SJCRH30 (cell line): ENCODE measurements at regions not wholly inside any gene's neighbourhood (a gene's known extent, or its start where the extent isn't known, plus 50 kb on each side); places are given as distances from the start of the nearest gene placed in this dataset.
A peak's percentile ranks its signal among the peaks of the same experiment; 100 is the strongest.
"Not testable (repeated sequence)": the region's sequence is repeated elsewhere in the genome, so short reads cannot be mapped to it uniquely, and the experiment has no call there.

ENCODE experiments used
- DNase-seq, 2 experiments: peaks; one replicate each; pipeline ENCODE4 v3.0.0-alpha.2; 2015 to 2020
- H3K27ac ChIP-seq: fragments of 250-450 bp; sonication (Bioruptor Pico); 2 replicates; pipeline ENCODE4 v1.5.1; 2020; ENCODE audit warnings: mild to moderate bottlenecking, moderate library complexity
- H3K27me3 ChIP-seq: fragments of 250-450 bp; sonication (Bioruptor Pico); 2 replicates; pipeline ENCODE4 v1.5.1; 2020; ENCODE audit warnings: mild to moderate bottlenecking, moderate library complexity
- H3K36me3 ChIP-seq: fragments of 250-450 bp; sonication (Bioruptor Pico); 2 replicates; pipeline ENCODE4 v1.5.1; 2020; ENCODE audit warnings: mild to moderate bottlenecking, moderate library complexity
- H3K4me1 ChIP-seq: fragments of 250-450 bp; sonication (Bioruptor Pico); 2 replicates; pipeline ENCODE4 v1.5.1; 2020; ENCODE audit warnings: mild to moderate bottlenecking, moderate library complexity
- H3K4me3 ChIP-seq: fragments of 250-450 bp; sonication (Bioruptor Pico); 2 replicates; pipeline ENCODE4 v1.5.1; 2020; ENCODE audit warnings: mild to moderate bottlenecking, moderate library complexity
- H3K9me3 ChIP-seq: fragments of 250-450 bp; sonication (Bioruptor Pico); replicated peaks from 2 replicates; pipeline ENCODE4 v1.5.1; 2020; ENCODE audit warnings: mild to moderate bottlenecking, moderate library complexity

DNA sequence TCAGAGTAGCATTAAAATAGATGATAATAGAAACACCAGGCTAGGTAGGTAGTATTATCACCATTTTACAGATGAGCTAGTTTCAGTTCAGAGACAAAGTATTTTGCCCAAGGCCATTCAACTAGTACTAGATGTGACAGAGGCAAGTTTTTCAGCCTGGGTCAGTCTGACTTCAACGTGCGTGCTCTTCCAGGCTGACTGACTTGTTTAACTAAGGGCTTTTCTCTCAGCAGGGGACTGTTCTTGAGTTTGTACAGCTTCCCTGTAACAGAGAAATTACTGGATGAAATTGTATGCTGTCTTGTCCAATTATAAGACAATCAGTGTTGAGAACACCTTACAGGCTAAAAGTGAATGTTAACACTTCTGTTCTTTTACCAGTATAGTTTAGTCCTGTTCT, 333.5 kb upstream of the MAN1A1 start:
- no peaks in the 10 kb centered on the region for H3K36me3 ChIP-seq
- no peaks in the 10 kb centered on the region for H3K27me3 ChIP-seq

DNA sequence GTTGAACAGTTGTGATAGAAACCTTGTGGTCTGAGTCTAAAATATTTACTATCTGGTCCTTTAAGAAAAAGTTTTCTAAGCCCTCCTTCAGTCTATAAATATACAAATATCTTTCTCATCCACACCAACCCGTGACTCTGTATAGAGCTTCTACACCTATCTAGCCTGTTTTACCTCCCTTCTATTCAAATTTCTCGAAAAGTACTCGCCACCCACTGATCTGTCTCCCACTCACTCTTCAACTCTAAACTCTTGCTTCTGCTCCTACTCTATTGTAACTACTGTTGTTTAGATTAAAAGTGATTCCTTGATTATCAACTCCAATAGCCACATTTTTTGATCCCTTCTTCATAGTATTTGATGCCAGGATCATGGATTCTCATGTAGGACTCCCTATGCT, 329.4 kb upstream of the MAN1A1 start:
- no peaks in the 10 kb centered on the region for H3K4me1 ChIP-seq
- no peaks in the 10 kb centered on the region for H3K9me3 ChIP-seq

More for the DNA sequence above, 333.5 kb upstream of the MAN1A1 start:
- no peak overlapping the region for H3K4me3 ChIP-seq
- H3K4me1 ChIP-seq: no peaks in the 10 kb centered on the region
- H3K9me3 ChIP-seq: no peaks in the 10 kb centered on the region
- no peak for DNase-seq
- no peak overlapping the region for H3K27ac ChIP-seq

DNA sequence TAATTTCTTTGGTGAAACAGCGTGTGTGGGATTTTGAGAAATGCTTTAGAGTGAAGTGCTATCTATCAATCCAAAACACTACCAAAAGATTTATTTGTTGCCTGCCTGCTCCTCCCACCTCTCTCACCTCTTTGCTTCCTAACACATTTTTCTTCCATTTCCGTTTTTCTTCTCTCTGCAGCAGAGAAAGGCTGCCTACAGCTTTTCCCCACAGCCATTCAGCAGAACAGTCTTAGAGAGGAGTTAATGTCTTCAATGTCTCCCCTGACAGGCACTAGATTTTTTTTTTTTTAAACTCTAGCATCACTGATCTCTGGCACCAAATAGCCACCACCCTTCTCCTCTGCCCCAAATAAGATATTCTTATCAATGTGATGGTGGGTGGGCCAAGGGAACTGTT, 327.8 kb upstream of the MAN1A1 start:
- H3K27ac ChIP-seq: no peak overlapping the region
- DNase-seq: no peak
- H3K4me1 ChIP-seq: no peaks in the 10 kb centered on the region
- H3K9me3 ChIP-seq: no peaks in the 10 kb centered on the region
- H3K36me3 ChIP-seq: no peaks in the 10 kb centered on the region
- H3K27me3 ChIP-seq: no peaks in the 10 kb centered on the region
- H3K4me3 ChIP-seq: no peak overlapping the region

More for the DNA sequence above, 329.4 kb upstream of the MAN1A1 start:
- no peaks in the 10 kb centered on the region for H3K36me3 ChIP-seq
- DNase-seq: no peak
- no peak overlapping the region for H3K4me3 ChIP-seq
- no peak overlapping the region for H3K27ac ChIP-seq
- H3K27me3 ChIP-seq: no peaks in the 10 kb centered on the region

DNA sequence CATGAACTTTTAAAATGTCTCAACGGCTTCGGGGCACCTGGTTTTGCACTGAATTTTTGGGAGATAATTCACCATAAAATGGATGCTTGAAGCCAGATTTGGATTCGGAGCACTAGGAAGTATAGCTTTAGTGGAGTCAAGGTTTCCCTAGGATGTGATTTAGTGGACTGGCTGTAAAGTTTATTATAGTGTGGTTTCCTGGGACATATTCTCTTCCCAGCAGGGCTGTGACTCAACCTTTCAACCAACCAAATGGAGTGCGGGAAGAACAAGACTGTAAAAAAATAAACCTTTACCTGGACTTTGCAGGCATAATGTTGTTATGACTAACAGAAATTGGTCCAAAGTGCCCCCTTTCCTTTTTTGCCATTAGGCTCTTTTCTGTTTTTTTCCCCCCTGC, 327.4 kb upstream of the MAN1A1 start:
- no peak overlapping the region for H3K4me3 ChIP-seq
- no peaks in the 10 kb centered on the region for H3K9me3 ChIP-seq
- DNase-seq: no peak
- no peaks in the 10 kb centered on the region for H3K36me3 ChIP-seq
- H3K4me1 ChIP-seq: no peaks in the 10 kb centered on the region
- H3K27ac ChIP-seq: no peak overlapping the region
- no peaks in the 10 kb centered on the region for H3K27me3 ChIP-seq

DNA sequence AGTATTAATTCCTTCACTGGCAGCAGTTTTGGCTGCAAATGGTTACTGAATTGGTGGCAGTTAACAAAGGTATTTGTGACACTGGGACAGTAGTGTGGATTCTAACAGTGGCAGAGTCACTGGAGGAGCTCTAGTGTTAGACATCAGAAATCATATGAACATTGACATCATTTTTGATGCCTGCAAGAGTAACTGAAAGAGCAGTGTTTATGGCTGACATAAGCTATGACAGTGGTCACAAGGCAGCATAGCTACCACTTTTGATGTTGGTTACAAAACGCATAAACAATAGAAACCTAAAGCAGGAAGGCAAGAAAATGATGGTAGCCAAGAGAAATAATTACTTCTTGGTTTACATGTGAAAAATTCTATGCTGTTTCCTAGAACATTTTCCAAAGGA, 326.7 kb upstream of the MAN1A1 start:
- Histone ChIP-seq H3K27ac (no peak overlapping the region), H3K9me3 (no peaks in the 10 kb centered on the region), H3K27me3 (no peaks in the 10 kb centered on the region), H3K4me3 (no peak overlapping the region), H3K36me3 (no peaks in the 10 kb centered on the region), H3K4me1 (peaks cover 3% of the 10 kb centered on the region; the same call in 1 of the 2 replicates)
- DNase-seq: no peak

DNA sequence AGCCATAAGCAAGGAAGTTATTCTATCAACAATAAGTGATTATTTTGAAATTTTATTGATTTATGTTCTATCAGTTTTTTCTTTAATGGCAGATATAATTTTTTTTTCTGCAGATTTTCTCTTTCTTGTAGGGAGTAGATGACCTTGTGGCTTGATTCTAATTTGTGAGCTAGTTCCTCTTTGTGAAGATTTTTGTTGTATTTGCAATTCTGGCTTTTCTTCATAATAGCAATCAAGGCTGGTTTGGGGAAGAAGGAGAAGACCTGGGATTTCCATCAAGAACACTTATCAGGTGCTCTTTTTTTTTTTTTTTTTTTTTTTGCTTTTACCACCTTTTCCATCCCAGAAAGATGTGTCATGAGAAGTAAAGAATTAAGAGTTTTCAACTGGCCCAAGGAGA, 324.2 kb upstream of the MAN1A1 start:
- Histone ChIP-seq H3K4me1 (peaks cover 7% of the 10 kb centered on the region), H3K9me3 (no peaks in the 10 kb centered on the region), H3K27ac (no peak overlapping the region), H3K27me3 (no peaks in the 10 kb centered on the region), H3K4me3 (no peak overlapping the region), H3K36me3 (no peaks in the 10 kb centered on the region)
- no peak for DNase-seq

DNA sequence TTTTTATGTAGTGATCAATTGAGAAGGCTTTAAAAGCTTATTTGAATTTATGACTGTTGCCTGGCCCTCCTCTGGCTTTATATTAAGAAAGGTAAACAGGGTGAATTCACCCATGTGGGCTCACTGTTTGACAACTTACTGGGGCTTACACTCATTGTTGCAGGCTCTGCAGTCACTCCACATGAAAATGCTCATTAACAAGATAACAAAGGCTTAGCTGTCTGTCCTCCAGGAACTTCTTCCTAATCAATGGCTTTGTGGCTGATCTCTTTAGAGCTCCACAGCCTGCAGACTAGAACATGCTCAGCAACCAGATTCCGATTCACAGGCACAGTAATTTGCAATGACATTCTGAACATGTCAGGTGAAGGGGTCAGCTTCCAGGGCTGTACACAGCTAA, 323.2 kb upstream of the MAN1A1 start:
- H3K4me1 ChIP-seq: peaks cover 7% of the 10 kb centered on the region
- no peak overlapping the region for H3K4me3 ChIP-seq
- H3K27me3 ChIP-seq: no peaks in the 10 kb centered on the region
- no peak for DNase-seq
- H3K36me3 ChIP-seq: no peaks in the 10 kb centered on the region
- H3K27ac ChIP-seq: no peak overlapping the region
- no peaks in the 10 kb centered on the region for H3K9me3 ChIP-seq

DNA sequence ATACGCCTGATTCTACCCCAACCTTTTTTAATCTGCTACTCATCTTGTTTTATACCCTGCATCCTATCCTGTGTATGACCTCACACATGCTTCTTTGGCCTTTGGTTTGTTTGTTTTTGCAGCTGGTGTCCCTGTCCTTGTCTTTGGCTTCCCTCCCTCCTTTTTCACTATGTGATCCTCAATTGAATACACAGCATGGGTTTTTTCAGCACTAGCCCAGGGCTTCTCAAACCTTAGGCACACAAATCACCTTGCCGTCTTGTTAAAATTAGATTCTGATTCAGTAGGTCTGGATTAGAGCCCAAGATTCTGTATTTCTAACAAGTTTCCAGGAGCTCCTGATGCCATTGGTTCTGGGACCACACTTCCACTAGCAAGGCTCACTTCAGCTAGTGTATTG, 321.5 kb upstream of the MAN1A1 start:
- Histone ChIP-seq H3K27ac (no peak overlapping the region), H3K4me3 (no peak overlapping the region), H3K4me1 (peaks cover 7% of the 10 kb centered on the region), H3K36me3 (no peaks in the 10 kb centered on the region), H3K9me3 (no peaks in the 10 kb centered on the region), H3K27me3 (no peaks in the 10 kb centered on the region)
- peak; percentile 23 to 51 for DNase-seq

DNA sequence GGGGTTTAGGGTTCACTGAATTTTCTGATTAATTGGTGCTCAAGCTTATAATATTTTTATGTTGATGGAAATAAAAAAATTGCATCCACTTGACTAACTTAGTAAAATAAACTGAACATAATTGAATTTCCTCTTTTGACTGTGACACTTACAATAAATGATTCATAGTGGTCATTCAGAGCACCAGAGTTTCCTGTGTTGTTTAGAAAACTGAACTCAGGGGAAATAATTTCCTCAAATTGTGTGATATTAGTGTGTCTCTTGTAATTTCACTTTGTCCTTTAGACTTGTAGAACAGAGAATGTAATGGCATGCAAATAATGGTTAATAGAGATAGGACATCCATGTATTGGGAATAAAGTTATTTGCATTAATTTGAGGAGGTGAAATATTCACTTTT, 319.7 kb upstream of the MAN1A1 start:
- no peak for DNase-seq
- H3K9me3 ChIP-seq: no peaks in the 10 kb centered on the region
- H3K36me3 ChIP-seq: no peaks in the 10 kb centered on the region
- no peaks in the 10 kb centered on the region for H3K27me3 ChIP-seq
- no peak overlapping the region for H3K4me3 ChIP-seq
- no peak overlapping the region for H3K27ac ChIP-seq
- peaks cover 7% of the 10 kb centered on the region for H3K4me1 ChIP-seq

DNA sequence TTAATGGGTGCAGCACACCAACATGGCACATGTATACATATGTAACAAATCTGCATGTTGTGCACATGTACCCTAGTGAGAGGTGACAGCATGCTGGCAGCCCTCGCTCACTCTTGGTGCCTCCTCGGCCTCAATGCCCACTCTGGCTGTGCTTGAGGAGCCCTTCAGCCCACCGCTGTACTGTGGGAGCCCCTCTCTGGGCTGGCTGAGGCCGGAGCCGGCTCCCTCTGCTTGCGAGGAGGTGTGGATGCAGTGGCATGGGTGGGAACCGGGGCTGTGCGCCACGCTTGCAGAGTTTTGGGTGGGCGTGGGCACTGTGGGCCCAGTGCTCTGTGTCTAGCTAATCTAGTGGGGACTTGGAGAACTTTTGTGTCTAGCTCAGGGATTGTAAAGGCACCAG, 315.9 kb upstream of the MAN1A1 start:
- not testable (repeated sequence) for H3K36me3 ChIP-seq, DNase-seq, H3K27me3 ChIP-seq, H3K27ac ChIP-seq, H3K9me3 ChIP-seq, H3K4me3 ChIP-seq, H3K4me1 ChIP-seq

DNA sequence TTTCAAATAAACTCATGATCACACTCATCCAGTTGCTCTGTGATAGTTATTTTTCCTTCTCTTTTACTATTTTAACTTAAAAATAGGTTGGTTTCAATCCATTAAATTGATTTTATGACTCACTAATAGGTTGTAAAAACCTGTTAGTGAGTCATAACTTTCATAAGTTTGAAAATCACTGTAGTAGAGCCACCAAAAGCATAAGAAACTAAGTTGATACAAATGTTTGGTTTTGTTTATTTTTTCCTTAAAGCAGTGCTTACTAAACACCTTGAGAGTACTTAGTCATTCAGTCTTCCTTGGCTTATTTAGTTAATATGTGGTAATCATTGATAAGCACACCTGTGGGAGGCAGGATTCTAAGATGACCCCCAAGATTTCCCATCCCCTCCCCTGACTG, 312.1 kb upstream of the MAN1A1 start:
- no peak for DNase-seq
- H3K4me3 ChIP-seq: no peak overlapping the region
- H3K27ac ChIP-seq: no peak overlapping the region
- no peaks in the 10 kb centered on the region for H3K4me1 ChIP-seq
- H3K9me3 ChIP-seq: no peaks in the 10 kb centered on the region
- H3K27me3 ChIP-seq: no peaks in the 10 kb centered on the region
- H3K36me3 ChIP-seq: no peaks in the 10 kb centered on the region

DNA sequence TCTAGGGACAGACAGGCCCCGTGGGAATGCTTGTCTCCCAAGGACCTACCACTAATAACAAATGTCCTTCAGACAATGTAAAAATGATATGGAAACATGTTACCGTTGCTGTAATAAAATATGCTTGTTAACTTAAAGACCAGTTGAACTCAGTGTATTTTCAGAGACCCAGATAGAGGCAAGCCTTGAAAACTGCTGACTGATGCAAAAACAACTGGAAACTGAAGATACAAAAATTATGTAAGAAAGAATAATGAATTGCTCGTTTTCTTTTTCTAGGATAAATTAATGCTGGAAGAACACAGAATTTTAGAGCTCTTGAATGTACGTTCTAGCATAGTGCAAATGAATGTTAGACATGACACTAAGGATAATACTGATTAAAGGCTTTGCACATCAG, 311.5 kb upstream of the MAN1A1 start:
- no peak overlapping the region for H3K27ac ChIP-seq
- no peak overlapping the region for H3K4me3 ChIP-seq
- H3K4me1 ChIP-seq: no peaks in the 10 kb centered on the region
- DNase-seq: no peak
- H3K36me3 ChIP-seq: no peaks in the 10 kb centered on the region
- H3K9me3 ChIP-seq: no peaks in the 10 kb centered on the region
- no peaks in the 10 kb centered on the region for H3K27me3 ChIP-seq

DNA sequence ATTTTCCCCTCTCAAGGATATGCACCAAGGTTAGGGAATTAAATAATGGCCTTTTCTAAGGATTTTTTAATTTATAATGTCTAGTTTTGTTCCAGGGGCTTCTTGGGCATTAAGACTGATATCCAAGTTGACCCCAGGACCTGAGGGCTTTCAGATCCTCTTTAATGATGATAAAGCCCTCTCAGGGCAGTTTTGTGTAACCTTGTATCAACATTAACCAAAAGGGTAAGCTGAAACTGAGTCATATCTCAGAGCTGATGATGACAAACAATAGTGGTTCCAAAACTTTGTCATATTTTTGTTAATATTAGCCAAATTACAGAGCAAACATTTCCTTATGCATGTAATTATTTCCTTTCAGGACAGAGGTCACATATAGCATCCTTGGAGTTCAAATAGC, 309.4 kb upstream of the MAN1A1 start:
- no peaks in the 10 kb centered on the region for H3K9me3 ChIP-seq
- no peak for DNase-seq
- H3K27ac ChIP-seq: no peak overlapping the region
- H3K27me3 ChIP-seq: no peaks in the 10 kb centered on the region
- no peaks in the 10 kb centered on the region for H3K36me3 ChIP-seq
- no peak overlapping the region for H3K4me3 ChIP-seq
- no peaks in the 10 kb centered on the region for H3K4me1 ChIP-seq

DNA sequence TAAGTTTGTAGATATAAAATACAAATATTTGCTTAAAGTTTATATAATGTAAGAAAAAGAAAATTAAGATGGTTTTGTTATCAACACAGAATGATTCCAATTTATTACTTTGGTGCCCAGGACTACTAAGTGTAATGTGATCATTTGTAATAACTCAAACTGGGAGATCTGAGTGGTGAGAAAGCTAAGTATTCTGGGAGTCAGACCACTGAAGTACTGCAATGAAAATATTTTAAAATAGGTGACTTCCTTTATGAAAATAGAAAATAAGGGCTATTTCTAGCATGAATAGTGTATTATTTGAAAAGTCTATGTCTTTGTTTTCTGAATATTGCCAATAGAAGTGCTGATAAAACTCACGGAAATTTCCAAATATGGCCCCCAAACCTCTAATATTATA, 305.6 kb upstream of the MAN1A1 start:
- no peaks in the 10 kb centered on the region for H3K27me3 ChIP-seq
- no peaks in the 10 kb centered on the region for H3K36me3 ChIP-seq
- no peaks in the 10 kb centered on the region for H3K9me3 ChIP-seq

DNA sequence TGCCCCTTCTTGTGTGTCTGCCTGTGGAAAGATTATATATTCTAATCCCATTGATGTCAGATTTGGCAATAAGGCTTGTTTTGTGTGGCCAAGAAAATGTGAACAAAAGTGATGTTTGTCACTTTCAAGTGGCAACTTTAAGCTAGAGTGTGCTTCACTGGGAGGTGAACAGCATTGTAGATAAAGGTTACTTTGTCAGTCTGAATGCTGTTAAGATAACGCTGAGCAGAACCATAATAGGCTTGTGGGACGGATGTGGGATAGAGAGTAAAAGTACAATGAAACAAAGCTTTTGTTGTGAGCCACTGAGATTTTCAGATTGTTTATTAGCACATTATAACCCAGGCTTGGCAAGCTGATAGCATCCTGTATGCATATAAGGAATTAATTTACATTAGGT, 303.8 kb upstream of the MAN1A1 start:
- no peak overlapping the region for H3K27ac ChIP-seq
- DNase-seq: no peak
- no peaks in the 10 kb centered on the region for H3K27me3 ChIP-seq
- no peaks in the 10 kb centered on the region for H3K4me1 ChIP-seq
- H3K36me3 ChIP-seq: no peaks in the 10 kb centered on the region
- no peak overlapping the region for H3K4me3 ChIP-seq
- no peaks in the 10 kb centered on the region for H3K9me3 ChIP-seq

More for the DNA sequence above, 305.6 kb upstream of the MAN1A1 start:
- no peaks in the 10 kb centered on the region for H3K4me1 ChIP-seq
- no peak for DNase-seq
- H3K27ac ChIP-seq: no peak overlapping the region
- H3K4me3 ChIP-seq: no peak overlapping the region

DNA sequence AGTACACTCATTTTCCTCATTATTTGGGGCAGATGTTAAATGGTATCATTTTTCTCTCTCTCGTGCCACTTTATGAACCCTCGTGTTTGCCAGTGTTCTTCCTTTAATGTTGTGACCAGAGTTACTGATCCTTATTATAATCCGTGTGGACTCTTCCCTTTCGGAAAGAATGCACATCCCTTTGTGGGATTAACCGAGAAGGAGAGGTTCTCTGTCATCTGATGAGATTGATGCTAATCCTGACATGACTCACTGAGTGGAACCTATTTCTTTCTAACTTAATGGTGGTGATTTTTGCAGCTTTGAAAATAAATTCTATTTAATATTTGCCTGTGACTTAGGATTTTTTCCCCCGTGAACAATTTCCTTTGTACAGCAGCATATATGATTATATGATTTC, 300.0 kb upstream of the MAN1A1 start:
- no peaks in the 10 kb centered on the region for H3K36me3 ChIP-seq
- H3K27me3 ChIP-seq: no peaks in the 10 kb centered on the region
- no peaks in the 10 kb centered on the region for H3K9me3 ChIP-seq
- no peak overlapping the region for H3K27ac ChIP-seq
- no peak overlapping the region for H3K4me3 ChIP-seq
- DNase-seq: no peak
- H3K4me1 ChIP-seq: no peaks in the 10 kb centered on the region

DNA sequence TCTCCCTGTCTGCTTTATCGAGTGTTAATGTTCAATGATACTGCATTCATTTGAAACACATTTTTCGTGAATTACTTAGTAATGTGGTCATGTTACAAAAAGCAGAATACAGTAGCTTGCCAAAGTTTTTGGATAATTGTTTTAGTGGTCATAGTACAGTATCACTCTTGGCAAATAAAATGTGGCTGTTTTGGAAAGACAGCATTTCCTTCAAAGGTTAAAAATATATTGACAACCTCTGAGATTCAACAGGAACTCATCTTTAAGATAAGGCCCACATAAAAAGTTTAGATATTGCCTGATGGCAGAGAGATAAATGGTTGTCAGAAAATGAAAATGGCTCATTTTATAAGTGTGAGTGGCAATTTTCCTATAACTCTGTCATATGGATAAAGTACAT, 297.7 kb upstream of the MAN1A1 start:
- no peak for DNase-seq

More for the DNA sequence above, 297.7 kb upstream of the MAN1A1 start:
- H3K36me3 ChIP-seq: no peaks in the 10 kb centered on the region
- no peak overlapping the region for H3K27ac ChIP-seq
- H3K27me3 ChIP-seq: no peaks in the 10 kb centered on the region
- H3K4me3 ChIP-seq: no peak overlapping the region
- no peaks in the 10 kb centered on the region for H3K9me3 ChIP-seq
- no peaks in the 10 kb centered on the region for H3K4me1 ChIP-seq
